ENCODE measurements at regions not wholly inside any gene's neighbourhood (a gene's known extent, or its start where the extent isn't known, plus 50 kb on each side); places are given as distances from the start of the nearest gene placed in this dataset.

GRCh38 chr10:112026438-112026837, 157.1 kb downstream of the GPAM start:
- no peak for DNase-seq (ENCODE audit: low read depth)

GRCh38 chr10:112027731-112028280, 155.8 kb downstream of the GPAM start:
- no peak for DNase-seq (ENCODE audit: low read depth)

GRCh38 chr10:112030431-112030830, 153.1 kb downstream of the GPAM start:
- DNase-seq (ENCODE audit: low read depth): no peak

- no peak for DNase-seq (ENCODE audit: low read depth)
These were observed 143.7 kb downstream of the GPAM start for GRCh38 chr10:112039823-112040222.

GRCh38 chr10:112040696-112041095, 142.9 kb downstream of the GPAM start:
- no peak for DNase-seq (ENCODE audit: low read depth)

GRCh38 chr10:112045938-112046337, 137.6 kb downstream of the GPAM start:
- DNase-seq (ENCODE audit: low read depth): peak; percentile 9

GRCh38 chr10:112047674-112048073, 135.9 kb downstream of the GPAM start:
- no peak for DNase-seq (ENCODE audit: low read depth)

- DNase-seq (ENCODE audit: low read depth): no peak
These were observed 131.4 kb downstream of the GPAM start for GRCh38 chr10:112052166-112052565.

GRCh38 chr10:112053895-112054294, 129.7 kb downstream of the GPAM start:
- no peak for DNase-seq (ENCODE audit: low read depth)

GRCh38 chr10:112054516-112054915, 129.0 kb downstream of the GPAM start:
- no peak for DNase-seq (ENCODE audit: low read depth)

- DNase-seq (ENCODE audit: low read depth): no peak
These were observed 126.5 kb downstream of the GPAM start for GRCh38 chr10:112057072-112057471.

GRCh38 chr10:112059220-112059619, 124.3 kb downstream of the GPAM start:
- no peak for DNase-seq (ENCODE audit: low read depth)

- DNase-seq (ENCODE audit: low read depth): no peak
These were observed 111.9 kb downstream of the GPAM start for GRCh38 chr10:112071596-112072133.

- no peak for DNase-seq (ENCODE audit: low read depth)
These were observed 105.6 kb downstream of the GPAM start for GRCh38 chr10:112078003-112078402.

- DNase-seq (ENCODE audit: low read depth): no peak
These were observed 103.3 kb downstream of the GPAM start for GRCh38 chr10:112080231-112080630.

- no peak for DNase-seq (ENCODE audit: low read depth)
These were observed 101.4 kb downstream of the GPAM start for GRCh38 chr10:112082120-112082519.

GRCh38 chr10:112083472-112083871, 100.1 kb downstream of the GPAM start:
- no peak for DNase-seq (ENCODE audit: low read depth)

- no peak for DNase-seq (ENCODE audit: low read depth)
These were observed 95.6 kb downstream of the GPAM start for GRCh38 chr10:112087953-112088456.

GRCh38 chr10:112091703-112092102, 91.9 kb downstream of the GPAM start:
- no peak for DNase-seq (ENCODE audit: low read depth)

GRCh38 chr10:112092519-112092918, 91.0 kb downstream of the GPAM start:
- DNase-seq (ENCODE audit: low read depth): no peak

GRCh38 chr10:112094984-112095383, 88.6 kb downstream of the GPAM start:
- DNase-seq (ENCODE audit: low read depth): no peak

GRCh38 chr10:112095731-112096130, 87.8 kb downstream of the GPAM start:
- DNase-seq (ENCODE audit: low read depth): no peak

GRCh38 chr10:112098682-112099081, 84.9 kb downstream of the GPAM start:
- no peak for DNase-seq (ENCODE audit: low read depth)

Measured in LHCN-M2 (cell line).